ENCODE measurements at regions not wholly inside any gene's neighbourhood (a gene's known extent, or its start where the extent isn't known, plus 50 kb on each side); places are given as distances from the start of the nearest gene placed in this dataset.
"Not testable (repeated sequence)": the region's sequence is repeated elsewhere in the genome, so short reads cannot be mapped to it uniquely, and the experiment has no call there.

DNA sequence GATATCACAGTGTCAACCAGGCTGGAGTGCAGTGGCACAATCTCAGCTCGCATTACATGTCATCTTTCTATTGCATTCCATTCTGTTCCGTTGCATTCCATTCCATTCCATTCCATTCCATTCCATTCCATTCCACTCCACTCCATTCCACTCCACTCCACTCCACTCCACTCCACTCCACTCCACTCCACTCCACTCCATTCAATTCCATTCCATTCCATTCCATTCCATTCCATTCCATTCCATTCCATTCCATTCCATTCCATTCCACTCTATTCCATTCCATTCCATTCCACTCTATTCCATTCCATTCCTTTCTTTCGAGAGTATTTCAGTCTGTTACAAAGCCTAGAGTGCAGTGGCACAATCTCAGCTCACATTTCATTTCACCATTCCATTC, 1486.5 kb downstream of the TSPY10 start:
- TF ChIP-seq EZH2 (IDR thresholded peaks at IDR 0.05; ENCODE audit: borderline replicate concordance, insufficient read depth, low read depth, low read length, poor library complexity, severe bottlenecking); CTCF (IDR thresholded peaks at IDR 0.05): not testable (repeated sequence)

Measured in B cell (primary cell).